SK-N-SH (cell line): ENCODE measurements at regions not wholly inside any gene's neighbourhood (a gene's known extent, or its start where the extent isn't known, plus 50 kb on each side); places are given as distances from the start of the nearest gene placed in this dataset.

Experiments used
- CHD2 ChIP-seq: fragments of 150-350 bp; IDR thresholded peaks from 2 replicates; pipeline ENCODE4 v1.6.1; 2018; ENCODE audit warnings: low read length; ENCODE audit not compliant: partially characterized antibody
- ELF1 ChIP-seq: IDR thresholded peaks from 2 replicates; pipeline ENCODE4 v1.4.0; 2012
- EP300 ChIP-seq, 2 experiments: IDR thresholded peaks; 2 replicates each; pipeline versions ENCODE4 v1.4.0 to v1.6.1; 2012; ENCODE audit warnings: borderline replicate concordance in 1 of 2, low read depth in 1 of 2, low read length in 1 of 2
- FOSL2 ChIP-seq: IDR thresholded peaks from 2 replicates; pipeline ENCODE4 v1.4.0; 2012; ENCODE audit warnings: low read depth, mild to moderate bottlenecking, moderate library complexity, borderline replicate concordance
- FOXM1 ChIP-seq: IDR thresholded peaks from 2 replicates; pipeline ENCODE4 v1.4.0; 2012; ENCODE audit warnings: low read depth, mild to moderate bottlenecking
- POLR2AphosphoS5 ChIP-seq: IDR thresholded peaks from 2 replicates; pipeline ENCODE4 v1.6.1; 2012; ENCODE audit warnings: low read depth, low read length
- TCF12 ChIP-seq: IDR thresholded peaks from 2 replicates; pipeline ENCODE4 v1.4.0; 2012
- YY1 ChIP-seq: IDR thresholded peaks from 2 replicates; pipeline ENCODE4 v1.4.0; 2012; ENCODE audit warnings: low read depth, mild to moderate bottlenecking
- TF ChIP-seq, protein P1 (sequence below): IDR thresholded peaks from 2 replicates; pipeline ENCODE4 v1.4.0; 2012; ENCODE audit warnings: low read depth, borderline replicate concordance
- TF ChIP-seq, protein P2 (sequence below): IDR thresholded peaks from 2 replicates; pipeline ENCODE4 v1.4.0; 2012; ENCODE audit warnings: low read depth
- TF ChIP-seq, protein P3 (sequence below): fragments of 150-350 bp; IDR thresholded peaks from 2 replicates; pipeline ENCODE4 v1.6.1; 2017; ENCODE audit warnings: antibody characterized with exemption, low read length, low read depth, borderline replicate concordance
- TF ChIP-seq, protein P4 (sequence below): fragments of 200-600 bp; sonication (generic); IDR thresholded peaks from 2 replicates; pipeline ENCODE4 v1.6.1; 2017; ENCODE audit warnings: antibody characterized with exemption, mild to moderate bottlenecking, moderate library complexity

DNA sequence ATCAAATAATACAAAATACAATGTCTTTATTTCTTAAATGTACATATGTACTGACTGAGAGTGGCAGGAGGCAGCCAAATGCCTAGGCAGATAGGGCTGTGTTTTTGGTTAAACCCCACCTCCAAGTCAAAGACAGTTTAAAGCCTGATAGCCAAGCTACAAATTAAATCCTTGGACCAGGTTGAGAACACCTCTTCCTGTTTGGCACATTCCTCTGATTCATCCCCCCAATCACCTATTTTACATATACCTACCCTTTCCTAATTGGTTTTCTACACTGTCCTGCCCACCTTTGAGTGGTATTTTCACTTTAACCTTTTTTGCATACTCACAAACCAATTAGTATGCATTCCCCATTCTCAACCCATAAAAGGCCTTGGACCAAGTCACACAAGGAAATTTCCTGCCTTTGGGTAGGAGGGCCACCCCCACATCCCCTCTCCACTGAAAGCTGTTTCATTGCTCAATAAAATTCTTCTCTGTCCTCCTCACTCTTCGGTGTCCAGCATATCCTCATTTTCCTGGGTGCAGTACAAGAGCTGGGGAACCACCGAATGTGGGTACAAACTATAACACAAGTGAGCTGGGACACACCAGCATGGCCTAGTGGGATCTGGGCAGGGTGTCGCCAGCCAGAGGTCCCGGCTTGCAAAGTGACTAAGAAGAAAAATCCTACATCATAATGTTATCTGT is 149.1 kb downstream of the UBE2E3 start:
- TF ChIP-seq, protein P1, sequence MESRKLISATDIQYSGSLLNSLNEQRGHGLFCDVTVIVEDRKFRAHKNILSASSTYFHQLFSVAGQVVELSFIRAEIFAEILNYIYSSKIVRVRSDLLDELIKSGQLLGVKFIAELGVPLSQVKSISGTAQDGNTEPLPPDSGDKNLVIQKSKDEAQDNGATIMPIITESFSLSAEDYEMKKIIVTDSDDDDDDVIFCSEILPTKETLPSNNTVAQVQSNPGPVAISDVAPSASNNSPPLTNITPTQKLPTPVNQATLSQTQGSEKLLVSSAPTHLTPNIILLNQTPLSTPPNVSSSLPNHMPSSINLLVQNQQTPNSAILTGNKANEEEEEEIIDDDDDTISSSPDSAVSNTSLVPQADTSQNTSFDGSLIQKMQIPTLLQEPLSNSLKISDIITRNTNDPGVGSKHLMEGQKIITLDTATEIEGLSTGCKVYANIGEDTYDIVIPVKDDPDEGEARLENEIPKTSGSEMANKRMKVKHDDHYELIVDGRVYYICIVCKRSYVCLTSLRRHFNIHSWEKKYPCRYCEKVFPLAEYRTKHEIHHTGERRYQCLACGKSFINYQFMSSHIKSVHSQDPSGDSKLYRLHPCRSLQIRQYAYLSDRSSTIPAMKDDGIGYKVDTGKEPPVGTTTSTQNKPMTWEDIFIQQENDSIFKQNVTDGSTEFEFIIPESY = no peak
- TF ChIP-seq FOXM1 (no peak), TCF12 (no peak), YY1 (no peak), CHD2 (no peak), EP300 (IDR thresholded peaks at IDR 0.05; ENCODE audit: borderline replicate concordance in 1 of 2, low read depth in 1 of 2, low read length in 1 of 2) (no peak), POLR2AphosphoS5 (no peak), FOSL2 (no peak), ELF1 (no peak)
- TF ChIP-seq, protein P2, sequence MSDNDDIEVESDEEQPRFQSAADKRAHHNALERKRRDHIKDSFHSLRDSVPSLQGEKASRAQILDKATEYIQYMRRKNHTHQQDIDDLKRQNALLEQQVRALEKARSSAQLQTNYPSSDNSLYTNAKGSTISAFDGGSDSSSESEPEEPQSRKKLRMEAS = no peak
- TF ChIP-seq, protein P3, sequence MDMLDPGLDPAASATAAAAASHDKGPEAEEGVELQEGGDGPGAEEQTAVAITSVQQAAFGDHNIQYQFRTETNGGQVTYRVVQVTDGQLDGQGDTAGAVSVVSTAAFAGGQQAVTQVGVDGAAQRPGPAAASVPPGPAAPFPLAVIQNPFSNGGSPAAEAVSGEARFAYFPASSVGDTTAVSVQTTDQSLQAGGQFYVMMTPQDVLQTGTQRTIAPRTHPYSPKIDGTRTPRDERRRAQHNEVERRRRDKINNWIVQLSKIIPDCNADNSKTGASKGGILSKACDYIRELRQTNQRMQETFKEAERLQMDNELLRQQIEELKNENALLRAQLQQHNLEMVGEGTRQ = no peak
- TF ChIP-seq, protein P4, sequence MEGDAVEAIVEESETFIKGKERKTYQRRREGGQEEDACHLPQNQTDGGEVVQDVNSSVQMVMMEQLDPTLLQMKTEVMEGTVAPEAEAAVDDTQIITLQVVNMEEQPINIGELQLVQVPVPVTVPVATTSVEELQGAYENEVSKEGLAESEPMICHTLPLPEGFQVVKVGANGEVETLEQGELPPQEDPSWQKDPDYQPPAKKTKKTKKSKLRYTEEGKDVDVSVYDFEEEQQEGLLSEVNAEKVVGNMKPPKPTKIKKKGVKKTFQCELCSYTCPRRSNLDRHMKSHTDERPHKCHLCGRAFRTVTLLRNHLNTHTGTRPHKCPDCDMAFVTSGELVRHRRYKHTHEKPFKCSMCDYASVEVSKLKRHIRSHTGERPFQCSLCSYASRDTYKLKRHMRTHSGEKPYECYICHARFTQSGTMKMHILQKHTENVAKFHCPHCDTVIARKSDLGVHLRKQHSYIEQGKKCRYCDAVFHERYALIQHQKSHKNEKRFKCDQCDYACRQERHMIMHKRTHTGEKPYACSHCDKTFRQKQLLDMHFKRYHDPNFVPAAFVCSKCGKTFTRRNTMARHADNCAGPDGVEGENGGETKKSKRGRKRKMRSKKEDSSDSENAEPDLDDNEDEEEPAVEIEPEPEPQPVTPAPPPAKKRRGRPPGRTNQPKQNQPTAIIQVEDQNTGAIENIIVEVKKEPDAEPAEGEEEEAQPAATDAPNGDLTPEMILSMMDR = no peak
